ENCODE measurements at regions not wholly inside any gene's neighbourhood (a gene's known extent, or its start where the extent isn't known, plus 50 kb on each side); places are given as distances from the start of the nearest gene placed in this dataset.

DNA sequence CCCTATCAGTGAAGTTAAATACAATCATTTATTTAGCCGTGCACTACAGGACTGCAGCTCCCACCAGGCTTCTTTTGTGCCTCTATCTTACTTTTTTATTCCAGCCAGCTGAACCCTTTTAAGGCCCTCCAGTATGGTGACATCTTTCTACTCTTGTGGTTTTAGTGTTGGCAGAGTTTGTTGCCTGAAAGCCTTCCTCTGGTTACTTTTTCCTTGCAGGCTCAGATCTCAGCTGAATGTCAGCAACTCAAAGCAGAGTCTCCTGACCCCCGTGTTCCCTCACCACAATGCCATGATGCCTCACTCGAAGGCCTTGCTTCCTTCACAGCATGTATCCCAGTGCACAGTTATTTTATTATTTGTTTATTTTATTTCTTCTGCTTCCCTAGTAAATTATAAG lies 818.9 kb upstream of the LCORL start (continued):
- TF ChIP-seq, protein P1, sequence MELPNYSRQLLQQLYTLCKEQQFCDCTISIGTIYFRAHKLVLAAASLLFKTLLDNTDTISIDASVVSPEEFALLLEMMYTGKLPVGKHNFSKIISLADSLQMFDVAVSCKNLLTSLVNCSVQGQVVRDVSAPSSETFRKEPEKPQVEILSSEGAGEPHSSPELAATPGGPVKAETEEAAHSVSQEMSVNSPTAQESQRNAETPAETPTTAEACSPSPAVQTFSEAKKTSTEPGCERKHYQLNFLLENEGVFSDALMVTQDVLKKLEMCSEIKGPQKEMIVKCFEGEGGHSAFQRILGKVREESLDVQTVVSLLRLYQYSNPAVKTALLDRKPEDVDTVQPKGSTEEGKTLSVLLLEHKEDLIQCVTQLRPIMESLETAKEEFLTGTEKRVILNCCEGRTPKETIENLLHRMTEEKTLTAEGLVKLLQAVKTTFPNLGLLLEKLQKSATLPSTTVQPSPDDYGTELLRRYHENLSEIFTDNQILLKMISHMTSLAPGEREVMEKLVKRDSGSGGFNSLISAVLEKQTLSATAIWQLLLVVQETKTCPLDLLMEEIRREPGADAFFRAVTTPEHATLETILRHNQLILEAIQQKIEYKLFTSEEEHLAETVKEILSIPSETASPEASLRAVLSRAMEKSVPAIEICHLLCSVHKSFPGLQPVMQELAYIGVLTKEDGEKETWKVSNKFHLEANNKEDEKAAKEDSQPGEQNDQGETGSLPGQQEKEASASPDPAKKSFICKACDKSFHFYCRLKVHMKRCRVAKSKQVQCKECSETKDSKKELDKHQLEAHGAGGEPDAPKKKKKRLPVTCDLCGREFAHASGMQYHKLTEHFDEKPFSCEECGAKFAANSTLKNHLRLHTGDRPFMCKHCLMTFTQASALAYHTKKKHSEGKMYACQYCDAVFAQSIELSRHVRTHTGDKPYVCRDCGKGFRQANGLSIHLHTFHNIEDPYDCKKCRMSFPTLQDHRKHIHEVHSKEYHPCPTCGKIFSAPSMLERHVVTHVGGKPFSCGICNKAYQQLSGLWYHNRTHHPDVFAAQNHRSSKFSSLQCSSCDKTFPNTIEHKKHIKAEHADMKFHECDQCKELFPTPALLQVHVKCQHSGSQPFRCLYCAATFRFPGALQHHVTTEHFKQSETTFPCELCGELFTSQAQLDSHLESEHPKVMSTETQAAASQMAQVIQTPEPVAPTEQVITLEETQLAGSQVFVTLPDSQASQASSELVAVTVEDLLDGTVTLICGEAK (IDR thresholded peaks at IDR 0.05; ENCODE audit: borderline replicate concordance) = no peak
- no peak for TF ChIP-seq SP1 (IDR thresholded peaks at IDR 0.05; ENCODE audit: low read depth, low read length)

DNA sequence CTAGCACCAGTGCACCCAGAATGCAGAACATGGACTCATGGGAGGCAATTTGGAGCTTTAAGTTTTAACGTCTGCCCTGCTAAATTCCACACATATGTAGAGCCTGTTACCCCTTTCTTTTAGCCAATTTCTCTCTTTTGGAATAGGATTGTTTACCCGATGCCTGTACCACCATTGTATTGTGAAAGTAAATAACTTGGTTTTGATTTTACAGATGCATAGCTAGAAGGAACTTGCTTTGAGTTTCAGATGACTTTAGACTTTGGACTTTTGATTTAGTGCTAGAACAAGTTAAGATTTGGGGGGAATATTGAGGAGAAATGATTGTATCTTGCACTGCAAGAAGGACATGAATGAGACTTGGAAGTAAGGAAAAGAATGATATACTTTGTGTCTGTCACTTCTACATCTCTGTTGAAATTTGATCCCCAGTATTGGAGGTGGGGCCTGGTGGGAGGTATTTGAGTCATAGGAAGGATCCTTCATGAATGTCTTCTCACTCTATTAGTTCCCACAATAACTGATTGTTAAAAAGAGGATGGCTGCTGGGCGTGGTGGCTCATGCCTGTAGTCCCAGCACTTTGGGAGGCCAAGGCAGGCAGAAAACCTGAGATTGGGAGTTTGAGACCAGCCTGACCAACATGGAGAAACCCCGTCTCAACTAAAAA lies 794.8 kb upstream of the LCORL start:
- Histone ChIP-seq H3K4me1 (ENCODE audit: control insufficient read depth, insufficient read depth, low read length) (no peaks in the 10 kb centered on the region), H3K79me2 (ENCODE audit: control insufficient read depth, insufficient read depth, low read length) (no peaks in the 10 kb centered on the region), H3K9ac (ENCODE audit: control insufficient read depth, insufficient read depth, low read length) (no peak overlapping the region), H3K27ac (ENCODE audit: control insufficient read depth, insufficient read depth) (no peak overlapping the region), H3K27me3 (replicated peaks in 1 of 2; ENCODE audit: control insufficient read depth in 2 of 2, insufficient read depth in 2 of 2, low read length in 1 of 2) (no peaks in the 10 kb centered on the region), H3K4me3 (no peak overlapping the region), H3K36me3 (ENCODE audit: control insufficient read depth in 2 of 2, insufficient read depth in 2 of 2, low read length in 1 of 2) (no peaks in the 10 kb centered on the region), H3K4me2 (ENCODE audit: control insufficient read depth, insufficient read depth) (no peak overlapping the region), H3K9me3 (replicated peaks; ENCODE audit: control insufficient read depth, insufficient read depth, low read length) (no peaks in the 10 kb centered on the region), H4K20me1 (ENCODE audit: control insufficient read depth, insufficient read depth) (no peaks in the 10 kb centered on the region), H2AFZ (ENCODE audit: control insufficient read depth, low read depth, low read length) (no peak overlapping the region)
- DNase-seq (ENCODE audit: low read depth, low spot score) (no peak), FAIRE-seq (no peak), ATAC-seq (no peak)
- intact Hi-C loops (cut with micrococcal nuclease; ENCODE audit: unreplicated experiment) = no loop called here
- POLR2A ChIA-PET = no interaction called here
- 23% methylated on average over 4 of the region's 4 CpGs for WGBS (ENCODE audit: insufficient coverage, insufficient replicate concordance, low lambda C conversion rate, missing lambda C conversion rate)
- BruUV-seq (replicated peaks) = no TSS peak
- SMC1A ChIA-PET (ENCODE audit: uncharacterized antibody, unreplicated experiment) = interaction anchor here (0.7 to 1.2 kb wide), 2 partner anchors 13 to 148 kb away, joined by 3 read pairs; no protein-coding TSS in a partner anchor
- CTCF ChIA-PET = no interaction called here
- RAD21 ChIA-PET (ENCODE audit: unreplicated experiment) = no interaction called here
- in situ Hi-C loops (cut with MboI) = no loop called here
- TF ChIP-seq GABPA (IDR thresholded peaks at IDR 0.05; ENCODE audit: low read depth) = no peak
- no peak for TF ChIP-seq ATF7 (IDR thresholded peaks at IDR 0.05; ENCODE audit: low read depth)
- no peak for TF ChIP-seq HDGF (IDR thresholded peaks at IDR 0.05)
- no peak for TF ChIP-seq EED (IDR thresholded peaks at IDR 0.05; ENCODE audit: low read depth)
- TF ChIP-seq YY1 (IDR thresholded peaks at IDR 0.05; ENCODE audit: low read depth, low read length) = no peak
- TF ChIP-seq, protein P2, sequence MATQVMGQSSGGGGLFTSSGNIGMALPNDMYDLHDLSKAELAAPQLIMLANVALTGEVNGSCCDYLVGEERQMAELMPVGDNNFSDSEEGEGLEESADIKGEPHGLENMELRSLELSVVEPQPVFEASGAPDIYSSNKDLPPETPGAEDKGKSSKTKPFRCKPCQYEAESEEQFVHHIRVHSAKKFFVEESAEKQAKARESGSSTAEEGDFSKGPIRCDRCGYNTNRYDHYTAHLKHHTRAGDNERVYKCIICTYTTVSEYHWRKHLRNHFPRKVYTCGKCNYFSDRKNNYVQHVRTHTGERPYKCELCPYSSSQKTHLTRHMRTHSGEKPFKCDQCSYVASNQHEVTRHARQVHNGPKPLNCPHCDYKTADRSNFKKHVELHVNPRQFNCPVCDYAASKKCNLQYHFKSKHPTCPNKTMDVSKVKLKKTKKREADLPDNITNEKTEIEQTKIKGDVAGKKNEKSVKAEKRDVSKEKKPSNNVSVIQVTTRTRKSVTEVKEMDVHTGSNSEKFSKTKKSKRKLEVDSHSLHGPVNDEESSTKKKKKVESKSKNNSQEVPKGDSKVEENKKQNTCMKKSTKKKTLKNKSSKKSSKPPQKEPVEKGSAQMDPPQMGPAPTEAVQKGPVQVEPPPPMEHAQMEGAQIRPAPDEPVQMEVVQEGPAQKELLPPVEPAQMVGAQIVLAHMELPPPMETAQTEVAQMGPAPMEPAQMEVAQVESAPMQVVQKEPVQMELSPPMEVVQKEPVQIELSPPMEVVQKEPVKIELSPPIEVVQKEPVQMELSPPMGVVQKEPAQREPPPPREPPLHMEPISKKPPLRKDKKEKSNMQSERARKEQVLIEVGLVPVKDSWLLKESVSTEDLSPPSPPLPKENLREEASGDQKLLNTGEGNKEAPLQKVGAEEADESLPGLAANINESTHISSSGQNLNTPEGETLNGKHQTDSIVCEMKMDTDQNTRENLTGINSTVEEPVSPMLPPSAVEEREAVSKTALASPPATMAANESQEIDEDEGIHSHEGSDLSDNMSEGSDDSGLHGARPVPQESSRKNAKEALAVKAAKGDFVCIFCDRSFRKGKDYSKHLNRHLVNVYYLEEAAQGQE (IDR thresholded peaks at IDR 0.05; ENCODE audit: low read depth, low read length) = no peak
- no peak for TF ChIP-seq SREBF2 (IDR thresholded peaks at IDR 0.05; ENCODE audit: low read length)
- no peak for TF ChIP-seq NFXL1 (IDR thresholded peaks at IDR 0.05; ENCODE audit: borderline replicate concordance)
- TF ChIP-seq RELA (IDR thresholded peaks at IDR 0.05; ENCODE audit: borderline replicate concordance, partially characterized antibody) = no peak
- TF ChIP-seq, protein P3, sequence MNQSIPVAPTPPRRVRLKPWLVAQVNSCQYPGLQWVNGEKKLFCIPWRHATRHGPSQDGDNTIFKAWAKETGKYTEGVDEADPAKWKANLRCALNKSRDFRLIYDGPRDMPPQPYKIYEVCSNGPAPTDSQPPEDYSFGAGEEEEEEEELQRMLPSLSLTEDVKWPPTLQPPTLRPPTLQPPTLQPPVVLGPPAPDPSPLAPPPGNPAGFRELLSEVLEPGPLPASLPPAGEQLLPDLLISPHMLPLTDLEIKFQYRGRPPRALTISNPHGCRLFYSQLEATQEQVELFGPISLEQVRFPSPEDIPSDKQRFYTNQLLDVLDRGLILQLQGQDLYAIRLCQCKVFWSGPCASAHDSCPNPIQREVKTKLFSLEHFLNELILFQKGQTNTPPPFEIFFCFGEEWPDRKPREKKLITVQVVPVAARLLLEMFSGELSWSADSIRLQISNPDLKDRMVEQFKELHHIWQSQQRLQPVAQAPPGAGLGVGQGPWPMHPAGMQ (IDR thresholded peaks at IDR 0.05; ENCODE audit: borderline replicate concordance) = no peak
- TF ChIP-seq, protein P4, sequence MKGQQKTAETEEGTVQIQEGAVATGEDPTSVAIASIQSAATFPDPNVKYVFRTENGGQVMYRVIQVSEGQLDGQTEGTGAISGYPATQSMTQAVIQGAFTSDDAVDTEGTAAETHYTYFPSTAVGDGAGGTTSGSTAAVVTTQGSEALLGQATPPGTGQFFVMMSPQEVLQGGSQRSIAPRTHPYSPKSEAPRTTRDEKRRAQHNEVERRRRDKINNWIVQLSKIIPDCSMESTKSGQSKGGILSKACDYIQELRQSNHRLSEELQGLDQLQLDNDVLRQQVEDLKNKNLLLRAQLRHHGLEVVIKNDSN (IDR thresholded peaks at IDR 0.05; ENCODE audit: borderline replicate concordance, extremely low read length, insufficient read depth, low read depth, low read length) = no peak
- TF ChIP-seq JUNB (IDR thresholded peaks at IDR 0.05) = no peak

All from GM12878 (cell line).